NOMO-1 treated with dmso at 0.1 percent for 144 hours (cell line): ENCODE measurements at regions not wholly inside any gene's neighbourhood (a gene's known extent, or its start where the extent isn't known, plus 50 kb on each side); places are given as distances from the start of the nearest gene placed in this dataset.
A peak's percentile ranks its signal among the peaks of the same experiment; 100 is the strongest.

ENCODE experiments used
- DNase-seq: peaks from one replicate; lab custom pipeline; 2025; ENCODE audit not compliant: unreplicated experiment; lab: John Stamatoyannopoulos, UW

DNA sequence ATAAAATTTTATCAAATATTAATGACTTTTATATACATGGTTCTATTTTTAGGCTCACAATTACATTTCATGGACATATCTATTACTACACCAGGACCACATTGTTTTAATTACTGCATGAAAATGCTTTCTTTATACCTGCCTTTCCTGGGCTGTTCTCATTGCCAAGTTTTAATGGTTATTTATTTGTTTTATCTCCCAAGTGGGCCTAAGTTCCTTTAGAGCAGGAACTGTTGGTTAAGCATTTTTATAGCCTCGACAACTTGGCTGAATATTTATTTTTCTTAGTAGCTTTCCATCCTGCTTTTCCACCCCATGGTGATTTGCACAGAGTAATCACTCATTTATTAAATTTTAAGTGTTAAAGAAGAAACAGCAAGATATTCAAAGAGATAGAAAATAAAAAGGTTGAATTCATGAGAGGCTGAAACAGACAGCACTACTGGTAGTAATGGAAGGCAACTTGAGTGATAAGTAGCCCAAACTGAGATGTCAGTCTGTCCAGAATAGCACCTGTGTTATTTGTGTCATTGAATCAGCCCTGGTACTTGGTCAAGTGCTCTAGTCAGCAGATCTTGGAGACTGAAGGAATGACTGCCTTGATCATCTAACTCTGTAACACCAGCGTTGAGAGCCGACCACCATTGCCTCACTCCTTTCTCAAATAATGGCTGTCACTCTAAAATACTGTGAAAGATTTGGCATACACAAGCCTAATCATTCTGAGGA, 119.1 kb upstream of the EGLN3 start:
- no peak for DNase-seq

DNA sequence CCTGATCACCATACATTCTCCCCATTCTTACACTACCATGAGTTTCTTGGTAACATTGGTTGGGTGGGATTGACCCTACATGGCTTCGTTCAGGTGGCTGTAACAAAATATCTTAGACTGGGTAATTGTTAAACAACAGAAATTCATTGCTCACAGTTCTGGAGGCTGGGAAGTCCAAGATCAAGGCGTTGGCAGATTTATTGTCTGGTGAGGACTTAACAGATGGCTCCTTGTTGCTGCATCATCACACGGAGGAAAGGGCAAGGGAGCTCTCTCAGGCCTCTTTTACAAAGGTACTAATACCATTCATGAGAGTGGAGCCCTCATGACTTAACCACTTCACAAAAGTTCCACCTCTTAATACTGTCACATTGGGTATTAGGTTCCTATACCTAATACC, 116.7 kb upstream of the EGLN3 start:
- DNase-seq = no peak

DNA sequence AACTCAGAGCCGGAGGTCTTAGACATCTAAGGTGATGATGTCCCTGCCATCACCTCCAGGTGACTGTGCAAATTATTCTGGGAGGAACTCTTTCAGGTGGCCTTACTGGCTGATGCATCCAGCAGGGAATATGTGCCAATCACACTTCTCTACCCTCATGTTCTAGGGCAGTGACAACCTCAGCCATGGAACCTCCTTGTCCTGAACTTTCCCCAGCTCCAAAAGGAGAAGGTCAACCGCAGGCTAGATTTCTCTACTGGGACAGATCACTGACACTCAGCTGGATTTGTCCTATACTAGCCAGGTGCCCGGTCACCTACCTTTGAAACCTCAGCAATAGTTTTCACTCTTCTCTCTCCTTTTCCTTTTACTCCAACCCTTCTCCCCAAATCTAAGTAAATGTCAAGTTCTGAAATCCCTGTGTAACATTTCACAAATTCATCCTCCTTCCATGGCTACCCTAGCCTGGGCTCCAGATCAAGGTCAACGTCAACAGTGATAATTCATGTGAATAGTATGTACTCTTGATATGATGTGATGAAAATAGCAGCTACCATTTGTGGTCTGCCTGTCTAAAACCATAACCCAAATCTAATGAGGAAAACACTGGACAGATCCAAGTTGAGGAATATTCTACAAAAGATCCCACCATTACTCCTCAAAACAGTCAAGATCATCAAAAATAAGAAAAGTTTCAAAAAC, 115.0 kb upstream of the EGLN3 start:
- DNase-seq = no peak

DNA sequence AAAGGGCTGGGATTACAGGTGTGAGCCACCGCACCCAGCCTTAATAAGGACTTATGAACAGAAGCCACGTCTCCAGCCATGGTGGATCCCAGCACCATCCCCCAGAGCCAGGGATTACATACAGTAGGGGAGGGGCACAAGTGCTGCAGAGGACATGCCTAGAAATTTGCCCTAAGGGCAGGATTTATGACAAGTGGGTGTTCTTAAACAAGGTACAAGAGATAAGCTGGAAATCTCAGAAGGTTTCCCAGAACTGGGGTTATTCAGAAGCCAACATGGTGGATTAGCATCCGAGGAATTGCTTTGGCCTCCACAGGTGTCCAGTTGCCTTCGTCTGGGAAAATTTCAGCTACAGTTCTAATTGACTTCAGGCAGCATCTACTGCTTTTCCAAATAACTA, 114.4 kb upstream of the EGLN3 start:
- DNase-seq = no peak

DNA sequence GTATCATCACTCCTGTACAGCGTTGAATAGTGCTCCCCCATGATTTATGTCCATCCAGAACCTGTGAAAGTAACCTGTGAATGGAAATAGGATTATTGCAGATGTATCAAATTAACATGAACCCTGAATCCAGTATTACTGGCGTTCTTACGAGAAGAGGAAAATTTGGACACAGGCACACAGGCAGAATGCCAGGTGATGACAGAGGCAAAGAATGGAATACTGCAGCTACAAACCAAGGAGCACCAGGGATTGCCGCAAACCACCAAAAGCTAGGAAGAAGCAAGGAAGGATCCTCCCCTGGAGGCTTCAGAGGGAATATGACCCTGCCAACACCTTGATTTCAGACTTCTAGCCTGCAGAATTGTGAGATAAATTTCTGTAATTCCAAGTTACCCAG, 113.5 kb upstream of the EGLN3 start:
- DNase-seq = no peak

DNA sequence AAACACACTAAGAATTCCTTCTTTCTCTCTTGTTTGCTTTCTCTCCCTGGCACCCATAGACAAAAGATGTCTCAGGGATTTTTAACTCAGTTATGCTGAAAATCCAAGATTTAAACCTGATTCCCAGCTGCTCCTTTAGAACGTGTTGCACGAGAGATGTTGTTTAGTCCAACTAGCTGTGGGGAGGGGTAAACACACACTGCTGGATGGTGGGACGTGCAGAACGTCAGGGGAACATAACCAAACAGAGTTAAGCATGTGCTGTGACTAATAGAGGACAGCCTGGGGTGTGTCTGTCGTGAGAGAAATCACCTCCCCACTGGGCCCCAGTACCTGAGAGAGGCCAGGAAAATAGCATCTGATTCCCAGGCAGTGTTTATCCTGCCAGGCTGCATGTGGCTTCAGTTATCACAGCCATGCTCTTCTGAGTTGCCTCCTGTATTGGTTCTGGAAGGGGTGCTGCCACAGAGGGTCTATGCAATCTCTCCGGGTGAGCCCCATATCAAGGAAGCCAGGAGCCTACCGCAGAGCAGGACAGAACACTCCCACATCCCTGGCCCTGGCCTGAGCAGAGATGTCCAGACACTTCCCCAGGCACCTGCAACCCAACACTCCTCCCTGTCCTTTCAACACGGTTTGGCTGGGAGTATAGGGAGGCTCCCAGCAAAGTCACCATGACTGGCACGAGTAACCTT, 112.7 kb upstream of the EGLN3 start:
- no peak for DNase-seq

DNA sequence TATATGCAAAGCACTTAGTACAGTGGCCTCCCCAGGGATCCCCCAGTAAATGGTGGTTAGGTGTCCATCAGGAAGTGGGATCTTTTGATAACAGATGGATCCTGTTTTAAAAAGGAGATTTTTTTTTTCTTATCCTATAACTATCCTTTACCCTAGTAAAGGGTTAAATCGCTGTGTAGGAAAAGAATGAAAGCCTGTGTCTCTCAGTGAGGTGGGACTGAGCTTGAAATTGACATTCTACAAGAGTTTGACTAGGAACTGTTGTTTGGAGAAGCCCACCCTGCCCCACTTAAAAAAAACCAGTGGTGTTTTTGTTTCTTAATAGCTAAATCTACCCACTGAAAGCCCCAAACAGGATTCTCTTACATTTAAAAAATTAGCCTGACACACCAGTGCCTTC, 112.2 kb upstream of the EGLN3 start:
- DNase-seq = no peak

DNA sequence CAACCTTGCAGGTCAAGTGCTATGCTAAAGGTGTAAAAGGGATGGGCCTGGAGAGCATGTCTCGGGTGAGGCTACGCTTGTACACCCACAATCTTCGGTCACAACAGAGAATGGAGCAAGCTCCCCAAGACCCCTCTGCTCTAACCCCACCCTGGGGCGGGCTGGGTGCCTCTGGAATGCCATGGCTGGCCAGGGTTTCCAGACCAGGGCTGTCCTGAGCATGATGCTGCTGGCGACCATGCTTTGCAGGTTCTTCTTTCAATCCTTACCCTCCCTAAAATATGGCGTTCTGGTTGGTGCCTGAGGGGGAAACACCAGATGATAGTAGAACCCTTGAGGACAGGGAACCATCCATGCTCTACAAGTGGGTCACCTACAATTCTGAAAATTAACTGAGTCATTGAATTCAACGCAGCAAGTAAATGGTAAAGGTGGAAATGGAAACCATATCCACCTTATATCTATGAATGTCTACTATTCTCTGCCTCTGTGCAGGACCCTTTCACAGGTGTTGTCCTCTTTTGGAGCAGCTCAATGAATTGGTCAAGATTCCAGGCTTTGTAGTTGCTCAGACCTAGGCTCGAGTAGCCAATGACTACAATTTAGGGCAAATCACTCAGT, 111.6 kb upstream of the EGLN3 start:
- no peak for DNase-seq

DNA sequence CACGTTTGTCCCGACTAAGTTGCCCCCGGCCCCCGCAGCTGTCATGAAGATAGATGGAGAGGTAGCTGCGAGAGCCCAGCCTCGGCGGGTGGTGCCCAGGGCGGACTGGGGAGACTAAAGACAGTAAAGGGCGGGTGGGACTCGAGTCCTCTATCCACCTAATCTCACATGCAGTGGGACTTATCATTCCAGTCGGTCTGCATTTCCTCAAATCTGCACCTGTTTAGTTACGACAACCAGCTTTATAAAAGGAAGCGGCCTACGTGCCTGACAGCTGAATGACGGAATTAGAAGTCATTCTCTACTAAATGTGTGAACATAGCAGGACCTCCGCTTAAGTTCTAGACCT, 109.8 kb upstream of the EGLN3 start:
- no peak for DNase-seq

DNA sequence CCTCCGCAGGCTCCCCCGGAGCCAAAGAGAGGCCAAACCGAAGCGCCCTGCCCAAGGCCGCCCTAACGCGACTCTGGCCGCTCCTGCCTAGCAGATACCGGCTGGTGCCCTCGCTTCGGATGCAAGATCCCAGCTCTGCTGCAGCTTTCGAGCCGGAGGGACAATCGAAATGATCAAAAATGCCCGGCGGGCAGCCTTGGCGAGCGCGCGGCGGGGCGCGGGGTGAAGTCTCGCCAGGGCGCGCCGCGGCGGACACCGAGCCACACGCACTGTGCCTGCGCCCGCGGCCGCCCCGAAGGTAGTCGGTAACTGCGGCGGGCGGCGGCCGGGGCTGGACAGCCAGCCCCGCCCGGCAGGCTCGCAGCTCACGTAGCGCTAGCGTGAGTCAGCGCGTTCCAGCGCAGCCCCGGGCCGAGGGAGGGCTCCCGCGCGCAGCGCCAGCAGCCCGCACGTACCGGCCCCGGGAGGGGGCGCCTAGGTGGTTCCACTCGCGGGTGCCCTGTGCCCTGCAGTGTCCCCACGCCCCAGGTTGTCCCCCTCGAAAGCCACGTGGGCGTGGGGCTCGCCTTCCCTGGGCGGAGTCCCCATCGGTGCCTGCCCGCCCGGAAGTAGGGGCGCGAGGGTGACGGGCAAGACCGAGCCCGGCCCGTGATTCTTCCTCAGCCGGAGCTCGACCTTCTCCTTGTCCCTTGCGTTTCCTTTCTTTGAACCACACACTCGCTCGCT, 109.2 kb upstream of the EGLN3 start:
- peak; percentile 69 for DNase-seq

DNA sequence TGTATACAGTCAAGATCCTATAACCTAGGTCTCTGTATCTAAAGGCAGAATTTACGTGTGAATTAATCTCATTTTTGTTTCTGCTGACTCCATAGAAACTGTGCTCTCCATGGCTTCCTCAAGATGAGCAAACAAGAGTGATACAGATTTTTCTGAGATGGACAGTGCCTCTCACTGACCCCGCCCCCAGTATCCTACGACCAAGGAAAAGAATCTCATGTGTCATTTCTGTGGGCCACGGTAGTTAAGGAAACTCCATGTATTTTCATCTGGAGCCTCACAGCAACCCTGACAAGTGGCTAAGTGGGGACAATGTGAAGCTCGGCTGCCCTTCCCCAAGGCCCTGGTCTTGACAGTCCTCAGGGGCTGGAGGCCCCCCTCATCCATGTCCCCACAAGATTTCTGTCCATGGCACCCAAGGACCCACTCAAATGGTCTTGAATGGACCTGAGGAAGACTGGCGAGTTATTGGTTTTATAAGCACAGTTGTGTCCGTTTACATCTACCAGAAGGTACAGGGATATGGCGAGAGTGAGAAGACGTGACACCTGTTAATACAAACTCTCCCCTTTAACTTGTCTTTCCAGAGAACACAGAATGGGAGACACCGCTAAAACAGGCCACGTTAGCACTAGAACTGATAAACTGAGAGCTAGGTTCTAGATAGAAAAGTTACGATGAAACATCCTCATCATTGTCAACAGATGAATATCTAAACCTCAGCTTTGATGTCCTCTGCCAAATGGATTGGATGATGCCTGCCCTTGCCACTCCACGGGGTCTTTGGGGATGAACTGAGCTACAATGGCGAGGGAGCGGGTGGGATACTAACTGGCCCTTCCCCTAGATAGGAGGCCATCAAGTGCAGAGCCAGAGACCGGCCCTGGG, 108.4 kb upstream of the EGLN3 start:
- no peak for DNase-seq

DNA sequence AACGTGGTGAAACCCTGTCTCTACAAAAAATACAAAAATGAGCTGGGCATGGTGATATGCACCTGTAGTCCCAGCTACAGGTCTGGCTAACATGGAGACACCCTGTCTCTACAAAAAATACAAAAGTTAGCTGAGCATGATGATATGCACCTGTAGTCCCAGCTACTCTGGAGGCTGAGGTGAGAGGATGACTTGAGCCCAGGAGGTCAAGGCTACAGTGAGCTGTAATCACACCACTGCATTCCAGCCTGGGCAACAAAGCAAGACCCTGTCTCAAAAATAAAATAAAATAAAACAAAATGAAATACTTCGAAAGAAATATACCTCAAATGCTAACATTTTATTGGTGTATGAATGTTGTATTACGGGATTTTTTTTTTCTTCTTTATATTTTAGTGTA, 107.6 kb upstream of the EGLN3 start:
- DNase-seq = no peak

DNA sequence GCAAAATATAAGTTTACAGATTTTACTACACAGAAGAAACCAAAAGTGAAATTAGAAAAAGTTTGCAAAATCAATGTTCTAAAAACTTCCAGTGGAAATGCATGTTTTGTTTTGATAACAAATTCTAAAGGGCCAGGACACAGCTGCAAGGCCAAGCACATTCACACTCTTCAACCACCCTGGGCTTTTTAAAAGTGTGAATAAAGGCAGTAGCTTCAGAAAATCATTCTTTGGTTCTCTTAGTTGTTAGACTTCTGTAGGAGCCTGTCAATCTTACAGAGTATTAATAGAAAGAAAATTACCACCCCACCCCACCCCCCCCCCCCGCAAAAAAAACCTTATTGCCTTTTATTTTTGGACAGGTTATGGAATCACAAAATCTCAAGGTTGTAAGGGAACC, 105.2 kb upstream of the EGLN3 start:
- no peak for DNase-seq

DNA sequence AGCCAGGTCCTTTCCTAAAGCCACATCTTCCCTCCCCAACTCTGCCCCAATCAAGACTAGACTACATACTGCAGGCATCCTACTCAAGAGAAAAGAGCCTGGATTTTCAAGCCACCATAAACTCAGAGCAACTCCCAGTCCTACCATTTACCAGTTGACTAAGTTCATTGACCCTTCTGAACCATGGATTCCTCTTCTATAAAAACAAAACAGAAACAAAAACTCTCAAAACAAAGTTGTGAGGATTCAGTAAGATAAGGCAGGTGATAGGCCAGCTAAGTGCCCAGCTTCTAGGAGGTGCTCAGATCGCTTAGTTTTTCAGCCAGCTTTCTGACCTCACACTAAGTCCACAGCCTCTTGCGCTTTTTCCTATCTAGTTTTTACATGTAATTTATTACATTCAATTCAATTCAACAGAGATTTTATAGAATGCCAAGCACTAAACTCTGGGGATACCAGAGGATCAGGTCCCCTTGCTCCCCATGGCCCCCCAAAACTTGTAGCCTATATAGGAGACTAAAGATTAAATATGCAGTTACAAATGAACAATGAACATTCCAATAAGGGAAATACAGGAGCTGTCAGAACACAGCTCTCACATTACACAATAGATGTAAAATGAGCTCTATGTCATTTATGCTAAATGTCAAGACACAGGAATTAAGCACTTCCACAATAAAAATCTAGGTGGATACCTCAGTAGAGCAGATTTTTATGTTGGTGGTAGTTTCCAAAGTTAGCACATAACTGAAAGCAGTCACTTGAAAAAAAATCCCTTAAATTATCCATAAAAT, 104.5 kb upstream of the EGLN3 start:
- DNase-seq = no peak

DNA sequence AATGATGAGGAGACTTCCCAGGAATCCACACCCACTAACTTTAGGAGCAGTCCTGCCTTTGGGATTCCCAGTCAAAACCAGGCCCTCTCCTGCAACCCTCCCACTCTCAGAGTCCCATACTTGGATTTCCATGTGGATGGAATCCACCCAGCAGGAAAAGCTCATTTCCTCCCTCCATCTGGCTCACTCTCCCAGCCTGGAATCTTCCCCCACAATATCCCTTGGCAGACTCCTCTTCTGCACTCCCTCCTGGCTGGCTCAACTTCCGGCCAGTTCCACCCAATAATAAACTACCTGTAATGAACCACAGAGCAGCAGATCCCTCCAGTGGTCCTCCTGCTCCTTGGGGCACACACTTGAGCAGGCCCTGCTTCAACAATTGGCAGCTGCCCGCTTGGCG, 102.8 kb upstream of the EGLN3 start:
- DNase-seq = no peak

DNA sequence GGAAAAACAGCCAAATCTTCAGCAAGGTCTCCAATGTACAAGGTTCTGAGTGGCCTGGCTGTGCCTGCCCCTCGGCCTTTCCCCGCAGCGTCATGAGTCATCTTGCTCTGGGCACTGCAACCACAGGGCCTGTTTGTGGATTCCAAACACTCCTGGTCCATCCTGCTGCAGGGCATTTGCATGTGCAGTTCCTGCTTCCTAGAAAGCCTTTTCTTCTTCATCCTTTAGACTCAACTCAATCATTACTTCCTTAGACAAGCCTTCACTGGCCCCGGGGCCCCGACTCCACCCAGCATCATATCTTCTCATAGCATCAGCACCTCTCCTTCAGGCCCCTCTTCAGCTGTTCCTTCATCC, 101.8 kb upstream of the EGLN3 start:
- DNase-seq = no peak

DNA sequence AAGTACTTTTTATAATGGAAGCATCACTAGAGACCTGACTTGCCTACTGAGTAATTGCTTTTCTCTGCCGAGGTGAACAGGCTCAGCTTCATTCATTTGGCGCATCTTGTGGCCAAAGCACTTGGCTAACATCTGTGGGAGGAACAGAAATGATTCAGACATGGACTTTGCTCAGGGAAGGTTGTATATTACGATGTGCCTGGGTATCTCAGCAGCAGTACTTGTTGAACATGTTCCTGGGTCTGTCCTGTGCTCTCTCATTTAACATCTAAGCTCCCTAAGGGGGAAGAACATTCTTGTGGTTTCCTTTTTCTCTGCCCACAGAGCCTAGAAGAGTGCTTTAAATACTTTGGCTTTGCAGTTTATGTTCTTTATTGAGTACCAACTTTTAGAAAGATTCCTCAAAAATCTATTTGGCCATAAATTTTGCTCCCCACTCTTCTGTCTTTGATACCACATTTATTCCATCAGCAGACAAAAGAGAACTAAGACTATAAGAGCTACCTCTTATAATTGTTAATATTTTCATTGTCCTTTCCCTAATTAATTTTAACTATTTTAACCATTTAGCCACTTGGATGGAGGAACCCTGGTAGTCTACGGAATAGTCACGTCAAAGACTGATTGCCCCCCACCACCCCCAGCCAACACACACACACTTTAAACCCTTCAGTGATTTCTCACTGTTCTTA, 101.2 kb upstream of the EGLN3 start:
- peak; percentile 71 for DNase-seq

DNA sequence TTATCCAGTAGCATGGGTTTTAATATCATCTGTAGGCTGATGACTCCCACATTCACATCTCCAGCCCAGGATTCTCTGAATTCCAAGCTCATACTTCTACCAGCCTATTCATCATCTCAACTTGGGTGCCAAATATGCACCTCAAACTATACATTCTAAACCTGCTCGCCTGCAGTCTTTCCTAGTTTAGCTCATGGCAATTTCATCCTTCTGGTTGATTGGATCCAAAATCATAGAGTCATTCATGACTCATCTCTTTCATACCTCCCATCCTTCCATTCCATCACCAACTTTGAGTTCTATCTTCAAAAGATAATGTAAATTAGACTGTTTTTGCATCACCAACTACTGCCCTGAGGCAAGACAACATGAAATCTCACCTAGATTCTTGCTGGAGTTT, 99.7 kb upstream of the EGLN3 start:
- DNase-seq = no peak

DNA sequence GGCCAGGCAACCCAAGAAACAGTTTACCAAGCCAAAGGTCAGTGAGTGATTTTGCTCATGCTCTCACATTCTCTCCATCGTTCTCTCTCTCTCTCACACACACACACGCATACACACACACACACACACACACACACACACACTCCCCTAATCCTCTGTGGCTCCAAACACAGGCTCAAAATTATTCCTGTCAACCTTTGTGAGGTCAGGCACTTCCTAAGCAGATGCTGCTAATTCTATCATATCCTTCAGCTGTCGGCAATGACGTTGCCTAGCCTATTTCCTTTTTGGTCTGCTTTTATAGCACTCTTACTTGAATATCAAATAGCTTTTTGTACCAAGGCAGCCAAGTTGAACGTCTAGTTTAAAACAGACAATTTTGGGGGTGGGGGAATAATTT, 98.9 kb upstream of the EGLN3 start:
- DNase-seq = no peak
